CD4-positive, alpha-beta T cell (primary cell): ENCODE measurements at regions not wholly inside any gene's neighbourhood (a gene's known extent, or its start where the extent isn't known, plus 50 kb on each side); places are given as distances from the start of the nearest gene placed in this dataset.

ENCODE experiments used
- ATAC-seq: fragments of 200-7000 bp; cut with Tn5 transposase; one replicate; pipeline ENCODE4 v1.10.0; 2022; ENCODE audit warnings: mild to moderate bottlenecking; ENCODE audit not compliant: poor library complexity
- CTCF ChIA-PET: fragments of 350-600 bp; sonication (Branson Sonifier 250); formaldehyde crosslinking; loops from one replicate; lab custom pipeline; 2021; ENCODE audit warnings: antibody characterized with exemption, inconsistent platforms; lab: Charles Lee
- POLR2A ChIA-PET: fragments of 350-600 bp; sonication (Branson Sonifier 250); formaldehyde crosslinking; loops from one replicate; lab custom pipeline; 2021; ENCODE audit warnings: antibody characterized with exemption, inconsistent platforms; lab: Charles Lee
- DNase-seq, 14 experiments: peaks; one replicate each; pipeline ENCODE4 v3.0.0-alpha.2; 2013 to 2020; ENCODE audit warnings: mixed read lengths in 2 of 14
- H3K27ac ChIP-seq, 2 donors: one replicate each; pipeline versions ENCODE4 v1.5.1 to v1.7.0; 2013; ENCODE audit warnings: low read length in 2 of 2, low read depth in 1 of 2, mild to moderate bottlenecking in 1 of 2
- H3K27me3 ChIP-seq, 2 experiments: 1 replicate in 1 of 2; 2 replicates in 1 of 2; pipeline versions ENCODE4 v1.6.1 to v1.7.0; 2013; ENCODE audit warnings: low read length in 2 of 2, control low read depth in 1 of 2, mild to moderate bottlenecking in 1 of 2, moderate library complexity in 1 of 2; ENCODE audit not compliant: insufficient read depth in 2 of 2, control insufficient read depth in 1 of 2
- H3K36me3 ChIP-seq: one replicate; pipeline ENCODE4 v1.6.1; 2013; ENCODE audit warnings: low read length, control low read depth; ENCODE audit not compliant: insufficient read depth
- H3K4me1 ChIP-seq: one replicate; pipeline ENCODE4 v1.6.1; 2013; ENCODE audit warnings: low read length, control low read depth; ENCODE audit not compliant: insufficient read depth
- H3K4me3 ChIP-seq: one replicate; pipeline ENCODE4 v1.5.1; 2013; ENCODE audit warnings: mild to moderate bottlenecking, low read length, moderate library complexity
- H3K9me3 ChIP-seq, 2 experiments: 1 replicate in 1 of 2; 2 replicates in 1 of 2; pipeline versions ENCODE4 v1.6.1 to v1.7.0; 2013; ENCODE audit warnings: low read length in 2 of 2, mild to moderate bottlenecking in 2 of 2, control low read depth in 1 of 2, moderate library complexity in 1 of 2; ENCODE audit not compliant: control insufficient read depth in 1 of 2, insufficient read depth in 1 of 2
- H3K27ac Mint-ChIP-seq: one replicate; pipeline ENCODE4 v1.8.0; 2020; ENCODE audit warnings: mixed read lengths
- H3K27me3 Mint-ChIP-seq: one replicate; pipeline ENCODE4 v1.8.0; 2021; ENCODE audit warnings: mixed read lengths
- H3K36me3 Mint-ChIP-seq: one replicate; pipeline ENCODE4 v1.8.0; 2021; ENCODE audit warnings: low read depth, mixed read lengths
- H3K4me1 Mint-ChIP-seq: one replicate; pipeline ENCODE4 v1.8.0; 2021; ENCODE audit warnings: low read depth, mixed read lengths
- H3K4me3 Mint-ChIP-seq: one replicate; pipeline ENCODE4 v1.8.0; 2020; ENCODE audit warnings: mild to moderate bottlenecking, mixed read lengths
- H3K9me3 Mint-ChIP-seq: one replicate; pipeline ENCODE4 v1.8.0; 2020; ENCODE audit warnings: mixed read lengths
- CTCF ChIP-seq: fragments of 200-600 bp; IDR thresholded peaks from one replicate; pipeline ENCODE4 v1.8.0; 2022; ENCODE audit warnings: antibody characterized with exemption, mild to moderate bottlenecking
- intact Hi-C, 2 experiments: fragments of 100-400 bp; cut with DNase I in 1 of 2; cut with micrococcal nuclease in 1 of 2; formaldehyde crosslinking; loops; one replicate each; pipeline versions ENCODE4 v1.15.1 to v1.9.0; 2023 to 2025; cut with DNase I, micrococcal nuclease

GRCh38 chr6:156526081-156526480 is 251.1 kb upstream of the ARID1B start:
- no peaks in the 10 kb centered on the region for H3K9me3 Mint-ChIP-seq
- no peak overlapping the region for H3K27ac Mint-ChIP-seq
- no peaks in the 10 kb centered on the region for H3K36me3 Mint-ChIP-seq
- Histone ChIP-seq H3K36me3 (no peaks in the 10 kb centered on the region), H3K4me1 (no peaks in the 10 kb centered on the region), H3K9me3 (peaks cover 0 to 5% of the 10 kb centered on the region in 2 experiments), H3K27me3 (no peaks in the 10 kb centered on the region), H3K27ac (no peak overlapping the region), H3K4me3 (no peak overlapping the region)
- intact Hi-C loops, result no loop called here
- H3K4me1 Mint-ChIP-seq, result no peaks in the 10 kb centered on the region
- TF ChIP-seq CTCF, result no peak
- no peaks in the 10 kb centered on the region for H3K27me3 Mint-ChIP-seq
- ChIA-PET POLR2A (no interaction called here), CTCF (no interaction called here)
- ATAC-seq (no peak), DNase-seq (no peak)
- no peak overlapping the region for H3K4me3 Mint-ChIP-seq

DNA sequence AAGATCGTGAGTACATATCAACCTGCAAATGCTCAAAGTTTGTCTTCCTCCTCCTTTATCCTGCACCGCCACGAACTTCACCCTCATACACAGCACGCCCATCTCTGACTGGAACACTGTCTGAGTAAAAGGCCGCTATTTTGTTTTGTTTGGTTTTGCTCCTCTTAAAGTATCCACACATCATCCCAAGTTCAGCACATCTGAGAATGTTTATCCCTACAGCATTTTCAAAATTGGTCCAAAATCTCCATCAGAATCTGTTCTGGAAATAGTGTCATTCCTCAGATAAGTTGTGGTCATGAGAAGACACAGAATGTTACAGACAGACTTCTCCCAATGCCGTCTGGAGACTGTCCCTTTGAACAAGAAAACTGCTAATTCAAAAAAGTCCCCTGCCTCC is 251.6 kb upstream of the ARID1B start:
- Mint-ChIP-seq H3K9me3 (no peaks in the 10 kb centered on the region), H3K27me3 (no peaks in the 10 kb centered on the region), H3K27ac (no peak overlapping the region), H3K36me3 (no peaks in the 10 kb centered on the region), H3K4me3 (no peak overlapping the region), H3K4me1 (no peaks in the 10 kb centered on the region)
- no peak overlapping the region for H3K4me3 ChIP-seq
- no peaks in the 10 kb centered on the region for H3K36me3 ChIP-seq
- no peak overlapping the region for H3K27ac ChIP-seq
- DNase-seq (no peak), ATAC-seq (no peak)
- H3K9me3 ChIP-seq, result peaks cover 0 to 8% of the 10 kb centered on the region in 2 experiments
- no peak for TF ChIP-seq CTCF
- no peaks in the 10 kb centered on the region for H3K27me3 ChIP-seq
- ChIA-PET CTCF (no interaction called here), POLR2A (no interaction called here)
- intact Hi-C loops, result no loop called here
- H3K4me1 ChIP-seq, result no peaks in the 10 kb centered on the region

DNA sequence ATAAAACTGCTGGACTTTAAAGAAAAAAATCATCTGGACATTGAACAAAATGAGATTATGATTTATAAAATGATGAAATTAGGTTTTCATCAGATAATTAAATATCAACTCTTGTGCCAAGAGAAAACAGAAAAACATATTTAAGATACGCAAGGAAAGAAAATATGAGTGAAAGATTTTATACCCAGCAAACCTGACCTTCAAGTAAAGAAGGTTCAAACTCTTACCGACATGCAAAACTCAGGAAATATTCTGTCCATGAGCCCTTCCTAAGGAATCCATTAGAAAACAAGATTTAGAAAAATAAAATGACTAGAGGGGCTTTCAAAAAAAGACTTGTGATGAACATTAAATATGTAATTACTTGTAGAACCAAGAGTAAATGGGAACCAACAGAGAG is 257.2 kb upstream of the ARID1B start:
- H3K4me3 Mint-ChIP-seq, result no peak overlapping the region
- no peaks in the 10 kb centered on the region for H3K9me3 Mint-ChIP-seq
- H3K27ac Mint-ChIP-seq, result no peak overlapping the region
- no peak for TF ChIP-seq CTCF
- Histone ChIP-seq H3K4me3 (no peak overlapping the region), H3K27ac (no peak overlapping the region), H3K4me1 (no peaks in the 10 kb centered on the region), H3K27me3 (no peaks in the 10 kb centered on the region), H3K36me3 (no peaks in the 10 kb centered on the region), H3K9me3 (peaks cover 4 to 9% of the 10 kb centered on the region in 2 experiments)
- ChIA-PET POLR2A (interaction anchor here (1.0 kb wide), 1 partner anchor 123 kb away, joined by 4 read pairs; no protein-coding TSS in a partner anchor), CTCF (no interaction called here)
- no peaks in the 10 kb centered on the region for H3K36me3 Mint-ChIP-seq
- ATAC-seq (no peak), DNase-seq (no peak)
- no peaks in the 10 kb centered on the region for H3K4me1 Mint-ChIP-seq
- peaks cover 7% of the 10 kb centered on the region for H3K27me3 Mint-ChIP-seq
- intact Hi-C loops, result no loop called here
